ENCODE measurements at regions not wholly inside any gene's neighbourhood (a gene's known extent, or its start where the extent isn't known, plus 50 kb on each side); places are given as distances from the start of the nearest gene placed in this dataset.

DNA sequence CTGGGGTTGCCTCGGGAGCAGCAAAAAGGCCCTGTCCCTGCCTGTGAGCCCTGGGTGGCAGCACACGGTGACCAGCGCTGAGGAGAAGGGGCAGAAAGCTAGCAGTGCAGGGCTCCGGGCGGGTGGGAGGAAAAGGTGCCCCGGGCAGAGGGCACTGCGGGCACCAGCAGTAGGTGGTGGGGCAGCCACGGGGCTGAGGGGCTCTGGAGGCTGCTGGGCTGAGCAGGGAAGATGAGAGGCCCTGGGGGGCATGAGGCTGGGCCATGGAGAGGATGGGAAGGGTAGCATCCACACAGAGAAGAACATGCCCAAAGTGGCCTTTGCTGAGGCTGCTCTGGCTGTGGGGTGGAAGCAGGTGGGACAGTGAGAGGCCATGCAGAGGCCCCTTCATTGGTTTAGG lies 67.5 kb upstream of the NKX1-1 start:
- no peak overlapping the region for H3K27ac ChIP-seq
- no peaks in the 10 kb centered on the region for H3K9me3 ChIP-seq
- H3K4me3 ChIP-seq (replicated peaks in 1 of 3), result no peak overlapping the region
- TF ChIP-seq, protein P1, sequence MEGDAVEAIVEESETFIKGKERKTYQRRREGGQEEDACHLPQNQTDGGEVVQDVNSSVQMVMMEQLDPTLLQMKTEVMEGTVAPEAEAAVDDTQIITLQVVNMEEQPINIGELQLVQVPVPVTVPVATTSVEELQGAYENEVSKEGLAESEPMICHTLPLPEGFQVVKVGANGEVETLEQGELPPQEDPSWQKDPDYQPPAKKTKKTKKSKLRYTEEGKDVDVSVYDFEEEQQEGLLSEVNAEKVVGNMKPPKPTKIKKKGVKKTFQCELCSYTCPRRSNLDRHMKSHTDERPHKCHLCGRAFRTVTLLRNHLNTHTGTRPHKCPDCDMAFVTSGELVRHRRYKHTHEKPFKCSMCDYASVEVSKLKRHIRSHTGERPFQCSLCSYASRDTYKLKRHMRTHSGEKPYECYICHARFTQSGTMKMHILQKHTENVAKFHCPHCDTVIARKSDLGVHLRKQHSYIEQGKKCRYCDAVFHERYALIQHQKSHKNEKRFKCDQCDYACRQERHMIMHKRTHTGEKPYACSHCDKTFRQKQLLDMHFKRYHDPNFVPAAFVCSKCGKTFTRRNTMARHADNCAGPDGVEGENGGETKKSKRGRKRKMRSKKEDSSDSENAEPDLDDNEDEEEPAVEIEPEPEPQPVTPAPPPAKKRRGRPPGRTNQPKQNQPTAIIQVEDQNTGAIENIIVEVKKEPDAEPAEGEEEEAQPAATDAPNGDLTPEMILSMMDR (IDR thresholded peaks at IDR 0.05), result no peak
- no peak for TF ChIP-seq POLR2A (IDR thresholded peaks at IDR 0.05)
- 83 to 85% methylated on average over 8 of the region's 8 CpGs for WGBS, 2 donors
- intact Hi-C loops (cut with DNase I), result no loop called here
- H3K36me3 ChIP-seq, result no peaks in the 10 kb centered on the region
- peaks cover 12% of the 10 kb centered on the region for H3K27me3 ChIP-seq
- DNase-seq, result no peak
- H3K4me1 ChIP-seq, result no peaks in the 10 kb centered on the region

DNA sequence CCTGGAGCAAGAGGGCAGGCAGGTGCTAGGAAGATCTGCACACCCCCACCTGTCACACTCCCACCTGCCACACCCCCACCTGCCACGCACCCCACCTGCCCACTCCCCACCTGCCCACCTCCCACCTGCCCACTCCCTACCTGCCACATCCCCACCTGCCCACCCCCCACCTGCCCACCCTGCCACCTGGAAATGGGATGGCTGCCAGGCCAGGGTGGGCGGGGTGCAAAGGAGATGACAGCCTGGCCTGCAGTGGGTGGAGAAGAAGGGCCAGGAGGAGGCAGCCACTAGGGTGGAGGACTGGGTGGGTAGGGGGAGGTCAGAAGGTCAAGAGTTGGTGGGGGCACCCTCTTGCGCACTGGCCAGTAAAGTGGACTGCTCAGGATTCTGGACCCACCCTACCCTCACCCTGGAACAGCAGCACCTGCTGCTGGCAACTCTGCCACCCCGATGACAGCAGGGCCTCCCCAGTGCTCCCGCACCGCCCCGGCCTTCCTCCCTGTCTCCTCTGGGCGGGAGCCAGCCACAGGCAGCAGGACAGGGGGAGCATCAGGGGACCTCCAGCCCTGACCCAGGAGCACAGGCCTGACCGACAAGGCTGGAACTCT lies 66.8 kb upstream of the NKX1-1 start:
- no peak overlapping the region for H3K27ac ChIP-seq
- DNase-seq, result no peak
- H3K4me3 ChIP-seq (replicated peaks in 1 of 3), result no peak overlapping the region
- H3K36me3 ChIP-seq, result no peaks in the 10 kb centered on the region
- 64 to 75% methylated on average over 2 to 3 of the region's 9 CpGs for WGBS, 2 donors
- no peaks in the 10 kb centered on the region for H3K4me1 ChIP-seq
- H3K9me3 ChIP-seq, result no peaks in the 10 kb centered on the region
- intact Hi-C loops (cut with DNase I), result no loop called here
- H3K27me3 ChIP-seq, result peaks cover 12% of the 10 kb centered on the region
- TF ChIP-seq, protein P1 (IDR thresholded peaks at IDR 0.05), result no peak
- TF ChIP-seq POLR2A (IDR thresholded peaks at IDR 0.05), result no peak

DNA sequence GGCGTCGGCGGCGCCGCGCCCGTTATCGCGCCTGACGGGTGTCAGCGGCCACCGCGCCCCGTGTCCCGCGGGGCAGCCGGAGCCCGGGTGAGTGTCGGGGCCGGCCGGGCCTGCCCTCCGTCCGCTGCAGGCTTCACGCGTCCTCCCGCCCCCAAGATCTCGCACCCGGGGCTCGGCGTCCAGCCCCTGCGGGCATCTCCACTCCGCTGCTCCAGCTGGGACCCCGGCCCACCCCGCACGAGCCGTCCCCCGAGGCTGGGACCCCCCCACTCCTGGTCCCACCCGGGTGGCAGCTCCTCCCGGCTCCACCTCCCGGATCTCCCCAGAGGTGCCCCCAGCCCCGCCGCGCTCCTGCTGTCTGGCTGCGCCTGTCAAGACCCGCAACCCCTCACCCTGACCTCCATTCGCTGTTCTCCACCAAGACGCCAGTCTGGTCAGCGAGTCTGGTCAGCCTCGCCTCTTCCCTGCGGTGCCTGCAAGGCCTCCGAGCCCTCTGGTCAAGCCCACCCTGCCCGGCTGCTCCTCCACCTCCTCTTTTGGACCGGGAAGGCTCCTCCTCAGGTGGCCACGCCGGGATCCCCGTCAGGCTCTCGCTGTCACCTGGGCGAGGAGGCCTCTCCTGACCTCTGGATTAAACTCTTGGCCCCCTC lies 66.0 kb upstream of the NKX1-1 start:
- H3K9me3 ChIP-seq, result no peaks in the 10 kb centered on the region
- WGBS, 2 donors, result 17 to 30% methylated on average over 15 to 18 of the region's 58 CpGs
- no peaks in the 10 kb centered on the region for H3K36me3 ChIP-seq
- intact Hi-C loops (cut with DNase I), result no loop called here
- no peaks in the 10 kb centered on the region for H3K4me1 ChIP-seq
- DNase-seq, result no peak
- H3K27me3 ChIP-seq, result peaks cover 12% of the 10 kb centered on the region
- H3K27ac ChIP-seq, result no peak overlapping the region
- no peak overlapping the region for H3K4me3 ChIP-seq (replicated peaks in 1 of 3)
- TF ChIP-seq, protein P1 (IDR thresholded peaks at IDR 0.05), result no peak
- TF ChIP-seq POLR2A (IDR thresholded peaks at IDR 0.05), result no peak

DNA sequence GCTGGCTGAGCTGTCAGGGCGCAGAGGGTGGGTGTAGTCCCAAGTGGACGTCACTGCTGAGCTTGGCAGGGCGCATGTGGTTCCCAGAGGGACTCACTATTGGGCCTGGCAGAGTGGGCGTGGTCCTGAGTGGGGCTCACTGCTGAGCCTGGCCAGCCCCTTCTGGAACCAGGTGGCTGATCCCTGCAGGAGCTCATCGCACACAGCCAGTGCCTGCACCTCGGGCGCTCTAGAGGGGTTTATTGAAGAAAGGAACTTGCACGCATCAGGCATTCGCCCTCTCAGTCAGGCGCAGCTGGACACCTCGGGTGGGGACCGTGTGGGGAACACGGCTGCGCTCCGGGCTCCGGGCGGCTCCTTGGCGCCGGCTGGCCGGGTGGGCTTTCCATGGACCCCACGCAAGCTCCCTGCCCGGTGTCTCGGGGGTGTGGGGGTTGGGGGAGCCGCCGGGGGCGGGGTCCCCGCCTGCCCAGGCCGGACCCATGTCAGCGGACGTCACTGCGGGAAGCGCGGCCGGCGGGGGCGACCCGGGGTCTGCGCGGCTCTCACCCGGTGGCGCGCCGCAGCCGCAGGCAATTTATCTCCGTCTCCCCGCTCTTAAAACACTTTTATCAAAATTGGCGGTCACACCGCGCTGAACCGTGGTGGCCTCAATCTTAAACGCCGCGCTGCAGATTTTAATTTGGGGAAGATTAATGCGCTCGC lies 65.4 kb upstream of the NKX1-1 start:
- H3K4me1 ChIP-seq, result no peaks in the 10 kb centered on the region
- H3K27ac ChIP-seq, result no peak overlapping the region
- 100% methylated on average over 1 of the region's 55 CpGs; no CpG with 5 or more reads in 1 of the 2 donors for WGBS, 2 donors
- no peaks in the 10 kb centered on the region for H3K9me3 ChIP-seq
- no peak overlapping the region for H3K4me3 ChIP-seq (replicated peaks in 1 of 3)
- TF ChIP-seq POLR2A (IDR thresholded peaks at IDR 0.05), result no peak
- TF ChIP-seq, protein P1 (IDR thresholded peaks at IDR 0.05), result no peak
- H3K36me3 ChIP-seq, result no peaks in the 10 kb centered on the region
- peaks cover 12% of the 10 kb centered on the region for H3K27me3 ChIP-seq
- DNase-seq, result no peak
- intact Hi-C loops (cut with DNase I), result no loop called here
